Activated CD8-positive, alpha-beta T cell treated with anti-CD3 and anti-CD28 coated beads, Interleukin-2, amount 10 ng/mL, durations not matched to agents 7 days and 5 days (primary cell): ENCODE measurements at regions not wholly inside any gene's neighbourhood (a gene's known extent, or its start where the extent isn't known, plus 50 kb on each side); places are given as distances from the start of the nearest gene placed in this dataset.

Experiments used
- ATAC-seq: fragments of 150-1000 bp; cut with Tn5 transposase; one replicate; pipeline ENCODE4 v1.10.0; 2021; ENCODE audit warnings: moderate library complexity
- CTCF ChIA-PET: fragments of 350-600 bp; sonication (Branson Sonifier 250); formaldehyde crosslinking; loops from one replicate; lab custom pipeline; 2021; ENCODE audit warnings: antibody characterized with exemption; lab: Charles Lee
- POLR2A ChIA-PET: fragments of 350-600 bp; sonication (Branson Sonifier 250); formaldehyde crosslinking; loops from one replicate; lab custom pipeline; 2021; ENCODE audit warnings: antibody characterized with exemption; lab: Charles Lee
- DNase-seq: peaks from one replicate; pipeline ENCODE4 v3.0.0-alpha.2; 2020
- H3K27ac Mint-ChIP-seq: one replicate; pipeline ENCODE4 v1.8.0; 2021; ENCODE audit warnings: mild to moderate bottlenecking, mixed read lengths
- H3K27me3 Mint-ChIP-seq: one replicate; pipeline ENCODE4 v1.8.0; 2021; ENCODE audit warnings: low read depth, mixed read lengths
- H3K36me3 Mint-ChIP-seq: one replicate; pipeline ENCODE4 v1.8.0; 2021; ENCODE audit warnings: low read depth, mixed read lengths
- H3K4me1 Mint-ChIP-seq: one replicate; pipeline ENCODE4 v1.8.0; 2021; ENCODE audit warnings: low read depth, mixed read lengths
- H3K4me3 Mint-ChIP-seq: one replicate; pipeline ENCODE4 v1.8.0; 2021; ENCODE audit warnings: mild to moderate bottlenecking, mixed read lengths
- H3K9me3 Mint-ChIP-seq: one replicate; pipeline ENCODE4 v1.8.0; 2022; ENCODE audit warnings: mixed read lengths; ENCODE audit not compliant: insufficient read depth

GRCh38 chr18:72692086-72692485 lies 147.9 kb upstream of the CBLN2 start:
- H3K4me1 Mint-ChIP-seq = no peaks in the 10 kb centered on the region
- H3K27me3 Mint-ChIP-seq = no peaks in the 10 kb centered on the region
- ATAC-seq (no peak), DNase-seq (no peak)
- no peak overlapping the region for H3K4me3 Mint-ChIP-seq
- H3K27ac Mint-ChIP-seq = no peak overlapping the region
- no peaks in the 10 kb centered on the region for H3K9me3 Mint-ChIP-seq
- H3K36me3 Mint-ChIP-seq = no peaks in the 10 kb centered on the region
- POLR2A ChIA-PET = no interaction called here
- CTCF ChIA-PET = no interaction called here

GRCh38 chr18:72687736-72688135 lies 143.6 kb upstream of the CBLN2 start:
- DNase-seq (no peak), ATAC-seq (no peak)
- Mint-ChIP-seq H3K36me3 (no peaks in the 10 kb centered on the region), H3K4me1 (no peaks in the 10 kb centered on the region), H3K4me3 (no peak overlapping the region), H3K27me3 (no peaks in the 10 kb centered on the region), H3K9me3 (no peaks in the 10 kb centered on the region), H3K27ac (no peak overlapping the region)
- ChIA-PET CTCF (no interaction called here), POLR2A (interaction anchor here (0.6 kb wide), 1 partner anchor 1397 kb away, joined by 3 read pairs; no protein-coding TSS in a partner anchor)

GRCh38 chr18:72675394-72675793 lies 131.3 kb upstream of the CBLN2 start:
- DNase-seq (no peak), ATAC-seq (no peak)
- CTCF ChIA-PET = no interaction called here
- no peak overlapping the region for H3K27ac Mint-ChIP-seq
- no peaks in the 10 kb centered on the region for H3K36me3 Mint-ChIP-seq
- POLR2A ChIA-PET = no interaction called here
- no peaks in the 10 kb centered on the region for H3K4me1 Mint-ChIP-seq
- H3K4me3 Mint-ChIP-seq = no peak overlapping the region
- H3K27me3 Mint-ChIP-seq = peaks cover 2% of the 10 kb centered on the region
- H3K9me3 Mint-ChIP-seq = no peaks in the 10 kb centered on the region

DNA sequence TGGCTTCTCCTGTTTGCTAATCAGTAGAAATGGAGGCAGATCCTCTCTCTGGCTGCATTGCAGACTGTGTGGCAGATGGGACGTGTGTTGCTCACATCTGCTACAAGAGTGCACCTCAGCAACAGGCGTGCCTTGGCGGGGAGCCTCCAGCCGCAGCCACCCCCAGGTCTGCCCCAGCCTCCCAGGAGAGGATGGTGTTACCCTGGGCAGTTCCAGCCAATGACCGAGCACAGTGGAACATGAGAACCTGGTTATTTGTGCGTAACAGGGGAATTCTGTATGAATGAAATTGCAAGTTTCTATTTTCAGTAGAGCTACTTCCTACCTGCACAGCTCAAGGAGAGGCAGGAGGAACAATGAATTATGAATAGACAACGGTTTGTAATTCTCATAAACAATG lies 130.6 kb upstream of the CBLN2 start:
- H3K4me3 Mint-ChIP-seq = no peak overlapping the region
- no peak overlapping the region for H3K27ac Mint-ChIP-seq
- ATAC-seq = no peak
- ChIA-PET POLR2A (no interaction called here), CTCF (no interaction called here)
- no peaks in the 10 kb centered on the region for H3K4me1 Mint-ChIP-seq
- peaks cover 2% of the 10 kb centered on the region for H3K27me3 Mint-ChIP-seq
- no peaks in the 10 kb centered on the region for H3K9me3 Mint-ChIP-seq
- no peaks in the 10 kb centered on the region for H3K36me3 Mint-ChIP-seq
- DNase-seq = no peak

DNA sequence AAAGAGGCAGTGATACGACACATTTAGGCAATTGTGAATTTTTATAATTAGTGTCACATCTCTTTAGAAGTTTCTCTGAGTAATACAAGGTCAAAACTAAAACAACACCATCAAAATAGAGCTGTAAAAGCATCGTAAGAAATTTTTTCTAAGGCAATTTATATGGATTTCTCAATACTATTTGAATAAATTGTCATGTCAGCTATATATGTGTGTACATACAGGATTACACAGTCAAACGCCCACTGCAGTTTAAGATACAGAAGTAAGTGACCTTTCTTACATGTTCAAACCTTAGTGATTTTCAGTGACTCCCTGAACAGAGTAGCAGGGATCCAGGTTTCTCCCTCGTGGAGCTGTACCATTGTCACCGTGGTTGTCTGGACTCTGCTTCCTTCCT lies 129.1 kb upstream of the CBLN2 start:
- ChIA-PET CTCF (interaction anchor here (1.2 to 2.1 kb wide), 2 partner anchors 17 to 20 kb away, joined by 4 to 8 read pairs; no protein-coding TSS in a partner anchor), POLR2A (no interaction called here)
- Mint-ChIP-seq H3K27ac (no peak overlapping the region), H3K27me3 (peaks cover 2% of the 10 kb centered on the region), H3K4me3 (no peak overlapping the region), H3K36me3 (no peaks in the 10 kb centered on the region), H3K9me3 (no peaks in the 10 kb centered on the region), H3K4me1 (no peaks in the 10 kb centered on the region)
- no peak for DNase-seq
- no peak for ATAC-seq

DNA sequence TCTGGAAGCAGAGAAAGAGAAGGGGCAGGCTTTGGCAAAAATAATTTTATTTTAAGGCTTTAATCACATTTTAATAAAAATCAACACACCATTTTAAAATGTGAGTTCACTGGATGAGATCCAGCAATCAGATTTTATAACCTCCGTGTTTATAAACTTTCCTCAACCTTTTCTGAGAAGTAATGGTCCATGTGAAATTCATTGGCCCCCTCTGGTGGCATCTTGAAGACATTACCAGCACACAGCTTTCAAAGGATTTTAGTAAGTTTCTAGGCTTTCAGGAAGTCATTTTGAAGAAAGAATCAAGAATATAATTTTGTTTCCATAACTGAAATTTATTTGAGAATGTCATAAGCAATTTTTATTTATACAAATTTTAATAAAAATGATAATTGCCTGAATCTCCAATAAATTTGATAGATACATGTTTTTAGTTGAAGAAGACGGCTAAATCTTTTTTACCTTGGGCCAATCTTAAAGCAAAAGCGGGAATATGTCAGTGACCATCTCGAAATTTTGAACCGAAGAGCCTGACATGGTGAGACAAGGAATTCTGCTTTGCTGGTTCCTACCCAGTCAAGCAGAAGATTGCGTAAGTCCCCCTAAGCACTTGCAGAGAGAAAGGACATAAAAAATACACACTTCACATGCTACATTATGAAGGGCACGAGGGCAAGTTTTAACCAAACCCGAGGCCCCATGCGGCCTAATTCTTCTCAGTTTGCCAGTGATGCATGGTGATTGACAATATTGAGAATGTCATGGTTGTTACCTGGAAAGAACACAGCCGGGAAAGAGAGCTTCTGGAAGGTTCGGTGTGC lies 128.4 kb upstream of the CBLN2 start:
- ChIA-PET POLR2A (no interaction called here), CTCF (interaction anchor here (1.0 to 2.1 kb wide), 3 partner anchors 10 to 19 kb away, joined by 3 to 8 read pairs (median 4); no protein-coding TSS in a partner anchor)
- no peaks in the 10 kb centered on the region for H3K4me1 Mint-ChIP-seq
- H3K27me3 Mint-ChIP-seq = peaks cover 2% of the 10 kb centered on the region
- H3K4me3 Mint-ChIP-seq = no peak overlapping the region
- no peaks in the 10 kb centered on the region for H3K36me3 Mint-ChIP-seq
- H3K9me3 Mint-ChIP-seq = no peaks in the 10 kb centered on the region
- no peak overlapping the region for H3K27ac Mint-ChIP-seq
- no peak for DNase-seq
- no peak for ATAC-seq

DNA sequence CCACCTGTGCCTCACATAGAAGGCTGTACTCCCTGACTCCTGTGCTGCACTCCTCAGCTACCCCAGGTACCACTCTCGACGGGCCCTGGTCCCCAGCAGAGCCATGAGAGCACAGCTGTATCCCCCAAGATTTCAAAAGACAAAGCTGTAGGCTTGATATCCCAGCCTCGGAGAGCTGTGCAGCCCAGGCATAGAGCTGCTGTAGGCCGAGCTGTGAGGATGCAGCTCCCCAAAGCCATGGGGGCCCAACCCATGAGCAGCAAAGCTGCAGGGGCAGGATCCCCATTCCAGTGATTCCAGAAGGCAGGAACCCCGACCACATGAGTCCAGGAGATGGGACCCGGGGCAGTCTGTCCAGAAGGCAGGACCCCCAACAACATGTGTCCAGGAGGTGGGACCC lies 123.8 kb upstream of the CBLN2 start:
- Mint-ChIP-seq H3K9me3 (no peaks in the 10 kb centered on the region), H3K4me3 (no peak overlapping the region), H3K27me3 (peaks cover 2% of the 10 kb centered on the region), H3K36me3 (no peaks in the 10 kb centered on the region), H3K4me1 (no peaks in the 10 kb centered on the region), H3K27ac (no peak overlapping the region)
- POLR2A ChIA-PET = no interaction called here
- CTCF ChIA-PET = no interaction called here
- DNase-seq = no peak
- ATAC-seq = no peak

DNA sequence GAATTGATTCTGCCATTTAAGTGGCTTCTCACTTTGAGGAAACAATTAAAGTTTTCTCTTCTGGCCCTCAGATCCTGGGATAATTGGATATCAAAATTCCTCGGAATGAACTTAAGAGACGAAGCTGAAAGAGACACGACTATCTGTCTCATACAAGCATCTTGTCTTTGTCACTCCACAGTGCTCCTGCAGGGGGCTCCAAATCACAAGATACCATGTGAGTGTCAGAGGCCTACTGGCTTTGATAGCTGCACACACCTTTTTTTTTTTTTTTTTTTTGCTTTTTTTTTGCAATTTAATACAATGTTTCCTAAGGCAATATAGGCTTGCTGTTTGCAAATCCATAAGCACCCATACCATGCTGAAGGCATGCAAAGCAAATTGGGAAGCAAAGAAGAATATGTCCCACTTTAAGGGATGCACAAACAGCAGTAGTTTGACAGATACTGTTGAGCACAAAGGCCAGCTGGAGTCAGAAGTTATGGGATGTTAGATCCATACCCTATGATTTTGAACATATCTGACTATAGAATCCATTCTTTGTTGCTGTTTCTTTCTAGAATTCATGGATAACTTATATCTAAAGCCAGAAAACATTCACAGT lies 109.0 kb upstream of the CBLN2 start:
- Mint-ChIP-seq H3K27me3 (no peaks in the 10 kb centered on the region), H3K27ac (no peak overlapping the region), H3K4me1 (no peaks in the 10 kb centered on the region), H3K36me3 (no peaks in the 10 kb centered on the region), H3K9me3 (peaks cover 4% of the 10 kb centered on the region), H3K4me3 (no peak overlapping the region)
- DNase-seq (peak; percentile 47), ATAC-seq (peak; percentile 55)
- CTCF ChIA-PET = interaction anchor here (1.4 to 1.7 kb wide), 2 partner anchors 12 to 20 kb away, joined by 4 to 8 read pairs; no protein-coding TSS in a partner anchor
- POLR2A ChIA-PET = no interaction called here

DNA sequence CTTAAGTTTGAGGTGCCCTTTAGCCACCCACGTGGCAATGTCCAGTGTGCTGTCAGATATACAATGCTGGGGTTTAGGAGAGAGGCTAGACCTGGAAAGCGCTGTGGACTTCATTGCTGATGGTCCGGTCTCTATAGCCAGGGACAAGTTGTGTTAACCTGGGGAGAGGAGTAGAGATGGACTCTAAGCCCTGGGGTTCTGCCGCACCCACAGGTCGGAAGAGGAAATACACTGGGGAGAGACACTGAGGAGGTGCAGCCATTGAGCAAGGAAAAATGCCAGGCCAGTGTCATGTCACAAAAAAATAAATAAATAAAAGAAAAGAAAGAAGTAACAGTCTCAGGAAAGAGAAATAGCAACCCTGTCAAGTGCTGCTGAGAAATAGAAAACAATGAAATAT lies 106.9 kb upstream of the CBLN2 start:
- DNase-seq = no peak
- CTCF ChIA-PET = no interaction called here
- H3K4me1 Mint-ChIP-seq = no peaks in the 10 kb centered on the region
- H3K36me3 Mint-ChIP-seq = no peaks in the 10 kb centered on the region
- POLR2A ChIA-PET = no interaction called here
- H3K27ac Mint-ChIP-seq = no peak overlapping the region
- H3K27me3 Mint-ChIP-seq = no peaks in the 10 kb centered on the region
- ATAC-seq = no peak
- no peaks in the 10 kb centered on the region for H3K9me3 Mint-ChIP-seq
- H3K4me3 Mint-ChIP-seq = no peak overlapping the region

DNA sequence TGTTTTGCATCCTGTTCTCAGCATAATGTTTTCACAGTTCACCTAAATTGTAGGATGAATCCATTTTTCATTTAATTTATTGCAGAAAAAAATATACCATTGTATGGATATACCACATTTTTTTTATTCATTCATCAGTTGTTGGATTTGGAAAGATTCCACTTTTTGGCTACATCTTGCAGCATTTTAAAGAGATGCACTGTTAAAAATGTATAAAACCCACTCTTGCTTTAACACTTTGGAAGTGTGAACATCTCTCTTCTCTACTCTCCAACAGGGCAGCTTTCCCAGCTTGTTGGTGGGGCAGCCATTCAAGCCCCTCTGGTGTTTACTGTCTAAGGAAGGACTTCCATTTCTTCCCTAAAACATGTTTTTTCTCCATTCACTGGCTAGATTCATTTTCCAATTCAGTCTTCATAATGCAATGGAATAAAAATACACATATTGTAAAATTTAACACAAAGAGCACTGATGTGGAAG lies 104.4 kb upstream of the CBLN2 start:
- CTCF ChIA-PET = no interaction called here
- Mint-ChIP-seq H3K36me3 (no peaks in the 10 kb centered on the region), H3K4me3 (no peak overlapping the region), H3K27me3 (no peaks in the 10 kb centered on the region), H3K9me3 (no peaks in the 10 kb centered on the region), H3K4me1 (no peaks in the 10 kb centered on the region), H3K27ac (no peak overlapping the region)
- POLR2A ChIA-PET = no interaction called here
- ATAC-seq (no peak), DNase-seq (no peak)

DNA sequence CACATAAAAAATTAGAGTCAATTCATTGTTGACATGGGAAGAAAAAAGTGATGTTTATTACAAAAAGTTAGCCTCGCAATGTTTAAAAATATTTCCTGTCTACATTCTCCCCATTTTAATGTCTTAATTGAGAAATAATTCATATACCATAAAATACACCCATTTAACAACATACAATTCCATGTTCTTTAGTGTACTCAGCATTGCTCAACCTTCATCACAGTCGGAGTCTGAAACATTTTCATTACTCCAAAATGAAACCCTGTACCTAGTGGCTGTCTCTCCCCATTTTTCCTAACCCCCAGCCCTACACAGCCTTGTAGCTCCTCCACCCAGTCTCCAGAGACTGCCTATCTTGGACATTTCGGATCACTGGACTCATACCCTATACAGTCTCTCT lies 103.9 kb upstream of the CBLN2 start:
- H3K27me3 Mint-ChIP-seq = no peaks in the 10 kb centered on the region
- H3K36me3 Mint-ChIP-seq = no peaks in the 10 kb centered on the region
- no peaks in the 10 kb centered on the region for H3K4me1 Mint-ChIP-seq
- ChIA-PET POLR2A (no interaction called here), CTCF (no interaction called here)
- H3K27ac Mint-ChIP-seq = no peak overlapping the region
- H3K9me3 Mint-ChIP-seq = no peaks in the 10 kb centered on the region
- ATAC-seq (no peak), DNase-seq (no peak)
- no peak overlapping the region for H3K4me3 Mint-ChIP-seq

DNA sequence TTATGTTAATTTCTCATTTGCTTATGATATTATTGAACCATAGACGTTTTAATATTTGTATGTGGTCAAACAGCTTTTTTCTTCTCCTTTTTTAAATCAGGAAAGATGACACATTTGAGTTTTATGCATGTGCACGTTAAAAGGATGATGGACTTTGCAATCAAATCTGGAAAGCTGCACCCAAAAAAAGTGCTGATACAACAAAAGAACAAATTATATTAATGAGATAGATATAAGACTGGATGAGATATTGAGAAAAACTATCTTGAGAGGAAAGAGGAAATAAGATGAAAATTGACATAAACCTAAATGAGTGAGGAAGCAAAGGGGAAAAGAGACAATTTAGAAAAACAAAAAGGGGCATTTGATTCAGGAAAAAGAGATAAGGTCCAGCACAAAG lies 96.4 kb upstream of the CBLN2 start:
- ChIA-PET POLR2A (no interaction called here), CTCF (interaction anchor here (1.5 kb wide), 1 partner anchor 12 kb away, joined by 4 read pairs; no protein-coding TSS in a partner anchor)
- Mint-ChIP-seq H3K9me3 (no peaks in the 10 kb centered on the region), H3K27me3 (no peaks in the 10 kb centered on the region), H3K36me3 (no peaks in the 10 kb centered on the region), H3K4me1 (no peaks in the 10 kb centered on the region), H3K27ac (no peak overlapping the region), H3K4me3 (no peak overlapping the region)
- no peak for ATAC-seq
- DNase-seq = no peak
